ENCODE measurements at regions not wholly inside any gene's neighbourhood (a gene's known extent, or its start where the extent isn't known, plus 50 kb on each side); places are given as distances from the start of the nearest gene placed in this dataset.

- TF ChIP-seq CTCF (conservative IDR thresholded peaks at IDR 0.05; ENCODE audit: low read length) (no peak), EZH2phosphoT487 (IDR thresholded peaks at IDR 0.05; ENCODE audit: borderline replicate concordance, low read depth, low read length) (no peak)
These were observed 409.5 kb upstream of the MEF2C start for GRCh38 chr5:89292487-89292886.

Data from OCI-LY7 (cell line).